CD14-positive monocyte (primary cell): ENCODE measurements at regions not wholly inside any gene's neighbourhood (a gene's known extent, or its start where the extent isn't known, plus 50 kb on each side); places are given as distances from the start of the nearest gene placed in this dataset.

ENCODE experiments used
- DNase-seq, 3 donors: peaks; one replicate each; pipeline ENCODE4 v3.0.0-alpha.2; 2011 to 2022
- H2AFZ ChIP-seq: 2 replicates; pipeline ENCODE4 v1.6.0; 2012; ENCODE audit warnings: mild to moderate bottlenecking, low read depth, low read length, inconsistent platforms; ENCODE audit not compliant: insufficient read depth, poor library complexity, severe bottlenecking
- H3K27ac ChIP-seq, 2 donors: 1 replicate in 1 of 2; 2 replicates in 1 of 2; pipeline ENCODE4 v1.5.1; 2012 to 2013; ENCODE audit warnings: low read length in 2 of 2, control low read depth in 1 of 2, inconsistent platforms in 1 of 2, low read depth in 1 of 2, mild to moderate bottlenecking in 1 of 2
- H3K27me3 ChIP-seq, 2 donors: one replicate each; pipeline versions ENCODE4 v1.6.0 to v1.6.1; 2011 to 2013; ENCODE audit warnings: low read length in 2 of 2; ENCODE audit not compliant: control insufficient read depth in 2 of 2, insufficient read depth in 2 of 2
- H3K36me3 ChIP-seq, 2 donors: replicated peaks in 1 of 2; 1 replicate in 1 of 2; 2 replicates in 1 of 2; pipeline versions ENCODE4 v1.5.1 to v1.6.1; 2012 to 2013; ENCODE audit warnings: low read length in 2 of 2, control low read depth in 1 of 2, inconsistent platforms in 1 of 2, mild to moderate bottlenecking in 1 of 2; ENCODE audit not compliant: insufficient read depth in 2 of 2, control insufficient read depth in 1 of 2
- H3K4me1 ChIP-seq, 2 donors: 1 replicate in 1 of 2; 2 replicates in 1 of 2; pipeline versions ENCODE4 v1.5.1 to v1.6.1; 2012 to 2013; ENCODE audit warnings: low read length in 2 of 2, control low read depth in 1 of 2, inconsistent platforms in 1 of 2, mild to moderate bottlenecking in 1 of 2, moderate library complexity in 1 of 2; ENCODE audit not compliant: insufficient read depth in 2 of 2, control insufficient read depth in 1 of 2
- H3K4me2 ChIP-seq: replicated peaks from 2 replicates; pipeline ENCODE3; 2012; ENCODE audit warnings: low read length, moderate library complexity, mild to moderate bottlenecking; ENCODE audit not compliant: poor library complexity, severe bottlenecking; ENCODE audit errors: extremely low read depth
- H3K4me3 ChIP-seq, 3 experiments: fragments of 200-600 bp in 1 of 3; sonication (generic) in 1 of 3; replicated peaks in 1 of 3; 1 replicate in 2 of 3; 2 replicates in 1 of 3; pipeline ENCODE4 v1.5.1; 2011 to 2013; ENCODE audit warnings: low read length in 3 of 3, mild to moderate bottlenecking in 3 of 3, control low read depth in 2 of 3, low read depth in 2 of 3, inconsistent platforms in 1 of 3, moderate library complexity in 1 of 3
- H3K79me2 ChIP-seq: 2 replicates; pipeline ENCODE4 v1.6.0; 2012; ENCODE audit warnings: mild to moderate bottlenecking, control low read depth, inconsistent platforms, low read length, moderate library complexity; ENCODE audit not compliant: insufficient read depth
- H3K9ac ChIP-seq: 2 replicates; pipeline ENCODE4 v1.6.0; 2017; ENCODE audit warnings: low read length, mild to moderate bottlenecking; ENCODE audit not compliant: insufficient read depth, poor library complexity, severe bottlenecking
- H3K9me3 ChIP-seq, 2 donors: replicated peaks in 1 of 2; 1 replicate in 1 of 2; 2 replicates in 1 of 2; pipeline versions ENCODE4 v1.5.1 to v1.6.1; 2012 to 2013; ENCODE audit warnings: low read length in 2 of 2, control low read depth in 1 of 2; ENCODE audit not compliant: control insufficient read depth in 1 of 2, insufficient read depth in 1 of 2
- H4K20me1 ChIP-seq: 2 replicates; pipeline ENCODE4 v1.6.0; 2012; ENCODE audit warnings: mild to moderate bottlenecking, low read length, control low read depth, moderate library complexity; ENCODE audit not compliant: insufficient read depth
- H3K27ac Mint-ChIP-seq, 7 donors: one replicate each; pipeline ENCODE4 v1.8.0; 2020; ENCODE audit warnings: mild to moderate bottlenecking in 7 of 7, mixed read lengths in 7 of 7, moderate library complexity in 6 of 7, inconsistent platforms in 2 of 7
- H3K27me3 Mint-ChIP-seq, 3 donors: one replicate each; pipeline ENCODE4 v1.8.0; 2021 to 2022; ENCODE audit warnings: low read depth in 3 of 3, mild to moderate bottlenecking in 3 of 3, mixed read lengths in 3 of 3, moderate library complexity in 3 of 3, inconsistent platforms in 1 of 3
- H3K36me3 Mint-ChIP-seq, 2 donors: one replicate each; pipeline ENCODE4 v1.8.0; 2020; ENCODE audit warnings: mixed read lengths in 2 of 2, inconsistent platforms in 1 of 2, mild to moderate bottlenecking in 1 of 2
- H3K4me1 Mint-ChIP-seq: one replicate; pipeline ENCODE4 v1.8.0; 2020; ENCODE audit warnings: mild to moderate bottlenecking, mixed read lengths
- H3K4me3 Mint-ChIP-seq, 2 donors: one replicate each; pipeline ENCODE4 v1.8.0; 2020; ENCODE audit warnings: mild to moderate bottlenecking in 2 of 2, mixed read lengths in 2 of 2, moderate library complexity in 1 of 2
- H3K9me3 Mint-ChIP-seq, 7 donors: one replicate each; pipeline ENCODE4 v1.8.0; 2020 to 2022; ENCODE audit warnings: mixed read lengths in 7 of 7, mild to moderate bottlenecking in 6 of 7, moderate library complexity in 6 of 7, inconsistent platforms in 2 of 7
- CTCF ChIP-seq: fragments of 200-600 bp; IDR thresholded peaks from one replicate; pipeline ENCODE4 v1.8.0; 2022; ENCODE audit warnings: antibody characterized with exemption, mild to moderate bottlenecking
- WGBS: methylation state at CpG from one replicate; pipeline ENCODE4 v1.1.5; 2013; ENCODE audit warnings: missing lambda C conversion rate; ENCODE audit not compliant: insufficient coverage; 5-methylcytosine and 5-hydroxymethylcytosine counted together
- intact Hi-C, 2 donors: fragments of 100-400 bp; cut with micrococcal nuclease; formaldehyde crosslinking; loops; one replicate each; pipeline versions ENCODE4 v1.15.0 to v1.15.1; 2023

- no peaks in the 10 kb centered on the region for H4K20me1 ChIP-seq
- no peak overlapping the region for H3K27ac Mint-ChIP-seq
- no peak overlapping the region for H3K9ac ChIP-seq
- no peaks in the 10 kb centered on the region for H3K4me1 ChIP-seq
- H3K9me3 Mint-ChIP-seq = peaks cover 0 to 3% (median 2%) of the 10 kb centered on the region in 7 donors
- TF ChIP-seq CTCF = no peak
- no peaks in the 10 kb centered on the region for H3K9me3 ChIP-seq
- no peaks in the 10 kb centered on the region for H3K36me3 ChIP-seq
- no peak overlapping the region for H2AFZ ChIP-seq
- no peaks in the 10 kb centered on the region for H3K27me3 ChIP-seq
- DNase-seq = no peak
- H3K4me3 ChIP-seq = no peak overlapping the region
- no peaks in the 10 kb centered on the region for H3K4me1 Mint-ChIP-seq
- no peaks in the 10 kb centered on the region for H3K36me3 Mint-ChIP-seq
- no peak overlapping the region for H3K4me2 ChIP-seq
- intact Hi-C loops = no loop called here
- H3K27ac ChIP-seq = no peak overlapping the region
- H3K79me2 ChIP-seq = no peaks in the 10 kb centered on the region
- WGBS = 77% methylated on average over 2 of the region's 7 CpGs
- no peak overlapping the region for H3K4me3 Mint-ChIP-seq
- H3K27me3 Mint-ChIP-seq = no peaks in the 10 kb centered on the region
Observed at GRCh38 chr4:57679969-57680368, 569.8 kb upstream of the IGFBP7 start.

- no peaks in the 10 kb centered on the region for H3K36me3 ChIP-seq
- DNase-seq = no peak
Observed at GRCh38 chr4:57676394-57676793, 566.2 kb upstream of the IGFBP7 start.

More at GRCh38 chr4:57676394-57676793, 566.2 kb upstream of the IGFBP7 start:
- Histone ChIP-seq H3K27me3 (no peaks in the 10 kb centered on the region), H3K9me3 (no peaks in the 10 kb centered on the region), H3K27ac (no peak overlapping the region), H3K4me2 (no peak overlapping the region), H4K20me1 (no peaks in the 10 kb centered on the region), H2AFZ (no peak overlapping the region), H3K79me2 (no peaks in the 10 kb centered on the region), H3K9ac (no peak overlapping the region), H3K4me1 (no peaks in the 10 kb centered on the region), H3K4me3 (no peak overlapping the region)
- 94% methylated on average over 6 of the region's 6 CpGs for WGBS
- Mint-ChIP-seq H3K4me1 (no peaks in the 10 kb centered on the region), H3K27me3 (peaks cover 0 to 1% (median 0%) of the 10 kb centered on the region in 3 donors), H3K27ac (no peak overlapping the region), H3K36me3 (no peaks in the 10 kb centered on the region), H3K4me3 (no peak overlapping the region), H3K9me3 (peaks cover 0 to 6% (median 2%) of the 10 kb centered on the region in 7 donors)
- no peak for TF ChIP-seq CTCF
- intact Hi-C loops = no loop called here
